ENCODE measurements at regions not wholly inside any gene's neighbourhood (a gene's known extent, or its start where the extent isn't known, plus 50 kb on each side); places are given as distances from the start of the nearest gene placed in this dataset.

- Histone ChIP-seq H3K27me3 (no peaks in the 10 kb centered on the region), H3K4me1 (no peaks in the 10 kb centered on the region), H3K27ac (peak overlapping the region; percentile 51), H3K4me3 (no peak overlapping the region), H3K9me3 (no peaks in the 10 kb centered on the region), H3K36me3 (no peaks in the 10 kb centered on the region)
- intact Hi-C loops (cut with DNase I), result no loop called here
- no peak for DNase-seq (ENCODE audit: extremely low spot score in 2 of 2)
- TF ChIP-seq POLR2A (IDR thresholded peaks at IDR 0.05) (no peak), POLR2AphosphoS5 (IDR thresholded peaks at IDR 0.05; ENCODE audit: insufficient read depth in 1 of 2, low read depth in 1 of 2) (peak in 1 of 2 donors; percentile 18)
Measured at GRCh38 chr18:49663899-49664890, 102.3 kb downstream of the LIPG start.

- no peak for DNase-seq (ENCODE audit: extremely low spot score in 2 of 2)
- no peak overlapping the region for H3K27ac ChIP-seq
- H3K36me3 ChIP-seq, result no peaks in the 10 kb centered on the region
- no peaks in the 10 kb centered on the region for H3K27me3 ChIP-seq
- no peak for TF ChIP-seq POLR2A (IDR thresholded peaks at IDR 0.05)
- TF ChIP-seq POLR2AphosphoS5 (IDR thresholded peaks at IDR 0.05; ENCODE audit: insufficient read depth in 1 of 2, low read depth in 1 of 2), result no peak
- TF ChIP-seq CTCF (IDR thresholded peaks at IDR 0.05), result no peak
- H3K4me3 ChIP-seq, result no peak overlapping the region
- no peaks in the 10 kb centered on the region for H3K9me3 ChIP-seq
- no peaks in the 10 kb centered on the region for H3K4me1 ChIP-seq
- intact Hi-C loops (cut with DNase I), result no loop called here
Measured at GRCh38 chr18:49662506-49662905, 100.6 kb downstream of the LIPG start.

- Histone ChIP-seq H3K36me3 (no peaks in the 10 kb centered on the region), H3K9me3 (no peaks in the 10 kb centered on the region), H3K4me1 (no peaks in the 10 kb centered on the region), H3K4me3 (no peak overlapping the region), H3K27ac (no peak overlapping the region), H3K27me3 (no peaks in the 10 kb centered on the region)
- TF ChIP-seq CTCF (IDR thresholded peaks at IDR 0.05), result no peak
- TF ChIP-seq POLR2AphosphoS5 (IDR thresholded peaks at IDR 0.05; ENCODE audit: insufficient read depth in 1 of 2, low read depth in 1 of 2), result no peak
- TF ChIP-seq POLR2A (IDR thresholded peaks at IDR 0.05), result no peak
- intact Hi-C loops (cut with DNase I), result no loop called here
- DNase-seq (ENCODE audit: extremely low spot score in 2 of 2), result no peak
Measured at GRCh38 chr18:49658823-49659404, 97.1 kb downstream of the LIPG start.

- intact Hi-C loops (cut with DNase I), result no loop called here
- Histone ChIP-seq H3K4me1 (no peaks in the 10 kb centered on the region), H3K36me3 (no peaks in the 10 kb centered on the region), H3K27ac (no peak overlapping the region), H3K4me3 (no peak overlapping the region), H3K27me3 (no peaks in the 10 kb centered on the region), H3K9me3 (no peaks in the 10 kb centered on the region)
- TF ChIP-seq CTCF (IDR thresholded peaks at IDR 0.05), result no peak
- TF ChIP-seq POLR2A (IDR thresholded peaks at IDR 0.05), result no peak
- TF ChIP-seq POLR2AphosphoS5 (IDR thresholded peaks at IDR 0.05; ENCODE audit: insufficient read depth in 1 of 2, low read depth in 1 of 2), result no peak
- no peak for DNase-seq (ENCODE audit: extremely low spot score in 2 of 2)
Measured at GRCh38 chr18:49656073-49656692, 94.3 kb downstream of the LIPG start.

- H3K4me1 ChIP-seq, result no peaks in the 10 kb centered on the region
- no peak for TF ChIP-seq POLR2AphosphoS5 (IDR thresholded peaks at IDR 0.05; ENCODE audit: insufficient read depth in 1 of 2, low read depth in 1 of 2)
- no peak for TF ChIP-seq CTCF (IDR thresholded peaks at IDR 0.05)
- TF ChIP-seq POLR2A (IDR thresholded peaks at IDR 0.05), result no peak
- intact Hi-C loops (cut with DNase I), result no loop called here
- H3K4me3 ChIP-seq, result no peak overlapping the region
- no peaks in the 10 kb centered on the region for H3K36me3 ChIP-seq
- no peaks in the 10 kb centered on the region for H3K27me3 ChIP-seq
- no peaks in the 10 kb centered on the region for H3K9me3 ChIP-seq
- DNase-seq (ENCODE audit: extremely low spot score in 2 of 2), result no peak
- H3K27ac ChIP-seq, result no peak overlapping the region
Measured at GRCh38 chr18:49655266-49656072, 93.6 kb downstream of the LIPG start.

Measured in vagina (tissue), 2 donors.